T1000 (cell line): ENCODE measurements at regions not wholly inside any gene's neighbourhood (a gene's known extent, or its start where the extent isn't known, plus 50 kb on each side); places are given as distances from the start of the nearest gene placed in this dataset.

Experiments used
- DNase-seq: peaks from one replicate; lab custom pipeline; 2025; ENCODE audit warnings: mixed read lengths; lab: John Stamatoyannopoulos, UW

- no peak for DNase-seq
These were observed 50.3 kb downstream of the PLXNA1 start for GRCh38 chr3:127033171-127033570.

DNA sequence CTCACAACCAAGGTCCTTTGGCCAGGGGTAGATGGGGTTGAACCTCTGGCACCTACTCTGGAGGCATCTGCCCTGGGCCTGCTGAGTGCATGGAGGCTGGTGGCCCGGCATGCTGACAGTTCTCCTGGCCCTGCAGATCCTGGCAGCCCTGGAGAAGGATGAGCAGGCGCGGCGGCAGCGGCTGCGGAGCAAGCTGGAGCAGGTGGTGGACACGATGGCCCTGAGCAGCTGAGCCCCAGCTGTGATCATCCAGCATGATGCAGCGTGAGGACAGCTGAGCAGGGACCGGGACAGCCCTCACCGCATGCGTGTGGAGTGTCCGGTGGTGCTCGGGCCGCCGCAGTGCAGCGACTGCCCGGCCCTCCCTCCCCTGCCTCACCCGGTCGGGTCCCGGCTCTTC, 50.9 kb downstream of the PLXNA1 start:
- DNase-seq: no peak

GRCh38 chr3:127034195-127034989, 51.5 kb downstream of the PLXNA1 start:
- no peak for DNase-seq

DNA sequence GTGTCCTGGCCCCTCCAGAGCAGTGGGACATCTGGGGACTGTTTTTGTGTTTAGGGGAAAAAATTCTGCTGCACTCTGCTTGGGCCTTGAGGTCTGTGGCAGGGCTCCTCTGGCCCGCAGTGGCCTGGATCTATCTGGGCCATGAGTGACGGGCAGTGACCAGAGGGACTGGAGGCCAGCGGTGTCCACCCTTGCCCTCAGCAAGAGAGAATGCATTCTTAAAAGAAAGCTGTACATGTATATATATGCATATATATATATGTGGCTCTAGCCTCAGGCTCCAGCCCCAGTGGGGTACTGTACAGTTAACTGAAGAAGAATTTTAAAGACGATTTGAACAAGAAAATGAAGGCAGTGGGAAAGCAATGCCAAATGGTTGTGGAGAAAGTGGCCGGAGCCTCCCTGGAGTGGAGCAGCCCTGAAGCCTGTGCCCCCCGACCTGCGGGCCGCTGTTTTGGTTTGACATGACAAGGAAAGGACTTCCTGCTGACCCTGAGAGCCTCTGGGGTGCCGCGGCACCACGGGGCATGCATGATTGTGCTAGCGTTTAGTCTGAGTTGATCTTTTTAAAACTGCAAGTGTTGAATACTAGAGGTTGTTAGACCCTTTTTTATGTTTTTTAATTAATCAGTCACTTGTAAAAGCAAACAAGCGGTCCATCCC, 52.2 kb downstream of the PLXNA1 start:
- no peak for DNase-seq

DNA sequence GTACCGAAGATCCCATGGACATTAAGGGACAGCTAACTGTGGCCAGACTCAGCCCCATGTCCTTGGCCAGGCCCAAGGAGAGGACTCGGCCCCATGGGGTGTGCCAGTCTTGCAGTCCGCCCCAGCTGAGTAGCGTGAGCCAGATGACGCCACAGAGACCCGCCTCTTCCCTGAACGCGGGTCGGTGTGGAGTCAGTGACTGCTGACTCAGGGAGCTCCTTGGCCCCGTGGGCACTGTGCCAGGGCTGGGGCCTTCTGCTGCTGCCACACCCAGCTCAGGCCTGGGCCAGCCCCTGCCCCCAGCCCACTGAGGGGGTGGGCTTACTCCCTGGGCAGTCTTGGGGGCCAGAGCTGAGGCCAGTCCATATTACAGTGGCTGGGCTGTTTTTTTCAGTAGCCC, 52.8 kb downstream of the PLXNA1 start:
- DNase-seq: peak; percentile 32

GRCh38 chr3:127036209-127037020, 53.5 kb downstream of the PLXNA1 start:
- DNase-seq: no peak

DNA sequence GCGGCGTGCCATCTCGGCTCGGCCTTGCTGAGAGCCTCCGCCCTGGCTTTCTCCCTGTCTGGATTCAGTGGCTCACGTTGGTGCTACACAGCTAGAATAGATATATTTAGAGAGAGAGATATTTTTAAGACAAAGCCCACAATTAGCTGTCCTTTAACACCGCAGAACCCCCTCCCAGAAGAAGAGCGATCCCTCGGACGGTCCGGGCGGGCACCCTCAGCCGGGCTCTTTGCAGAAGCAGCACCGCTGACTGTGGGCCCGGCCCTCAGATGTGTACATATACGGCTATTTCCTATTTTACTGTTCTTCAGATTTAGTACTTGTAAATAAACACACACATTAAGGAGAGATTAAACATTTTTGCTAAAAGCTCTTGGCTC, 54.1 kb downstream of the PLXNA1 start:
- DNase-seq: no peak

DNA sequence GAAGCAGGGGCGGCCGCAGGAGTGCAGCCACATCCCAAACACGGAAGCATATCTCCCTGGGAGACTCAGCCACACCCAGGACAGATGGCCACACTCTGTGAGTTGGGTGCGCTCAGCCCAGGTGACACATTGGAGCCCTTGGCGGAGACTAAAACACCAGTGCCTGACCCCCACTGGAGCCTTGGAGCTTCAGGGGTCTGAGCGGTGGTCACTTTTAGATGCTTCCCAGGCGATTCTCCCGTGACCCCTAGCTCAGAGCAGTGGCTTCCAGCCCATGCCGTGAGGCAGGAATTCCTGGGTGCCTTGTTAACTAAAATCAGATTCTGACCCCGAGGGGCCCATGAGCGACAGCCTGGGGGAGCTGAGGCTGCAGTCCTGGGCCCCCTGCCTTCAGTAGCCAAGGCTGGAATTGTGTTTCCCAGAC, 54.5 kb downstream of the PLXNA1 start:
- no peak for DNase-seq

- DNase-seq: no peak
These were observed 55.1 kb downstream of the PLXNA1 start for GRCh38 chr3:127037971-127038446.

DNA sequence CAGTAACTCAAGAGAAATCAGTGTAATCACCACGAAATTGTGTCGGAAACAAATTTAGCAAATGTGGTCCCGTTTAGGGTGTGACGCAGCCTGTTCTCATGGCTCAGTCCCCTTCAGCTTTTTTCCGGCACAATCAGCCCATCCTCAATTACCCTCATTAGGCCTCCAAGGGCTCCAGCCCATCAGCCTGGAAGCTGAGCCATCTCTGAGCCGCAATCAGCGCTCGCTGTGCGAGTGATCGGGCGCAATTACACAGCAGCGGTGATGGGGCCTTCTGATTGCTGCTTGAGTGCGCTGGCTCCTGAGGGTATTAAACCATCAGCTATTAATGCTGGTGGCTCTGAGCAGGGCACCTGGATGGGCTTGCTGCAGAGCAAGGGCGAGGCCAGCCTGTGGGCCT, 55.6 kb downstream of the PLXNA1 start:
- no peak for DNase-seq

- DNase-seq: no peak
These were observed 56.1 kb downstream of the PLXNA1 start for GRCh38 chr3:127038923-127039581.

DNA sequence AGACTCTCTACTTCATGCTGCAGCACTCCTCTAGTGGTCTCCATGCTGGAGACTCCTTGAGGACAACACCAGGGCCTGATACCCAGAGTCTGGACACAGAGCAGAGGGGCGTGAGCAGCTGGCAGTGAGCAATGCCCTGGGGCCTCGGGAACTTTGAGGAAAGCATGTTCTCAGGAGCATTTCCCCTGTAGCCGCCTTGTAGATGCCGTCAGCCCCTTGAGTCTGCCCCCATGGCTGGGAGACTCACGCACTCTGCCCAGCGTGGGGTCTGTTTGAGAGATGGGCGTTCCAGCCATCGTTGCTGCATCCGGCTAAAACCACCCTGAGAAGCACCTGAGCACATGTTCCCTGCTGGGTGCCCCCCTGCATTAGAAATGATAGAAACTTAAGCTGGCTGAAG, 56.8 kb downstream of the PLXNA1 start:
- no peak for DNase-seq

- DNase-seq: no peak
These were observed 57.3 kb downstream of the PLXNA1 start for GRCh38 chr3:127040216-127040615.

- no peak for DNase-seq
These were observed 58.4 kb downstream of the PLXNA1 start for GRCh38 chr3:127041264-127041820.

DNA sequence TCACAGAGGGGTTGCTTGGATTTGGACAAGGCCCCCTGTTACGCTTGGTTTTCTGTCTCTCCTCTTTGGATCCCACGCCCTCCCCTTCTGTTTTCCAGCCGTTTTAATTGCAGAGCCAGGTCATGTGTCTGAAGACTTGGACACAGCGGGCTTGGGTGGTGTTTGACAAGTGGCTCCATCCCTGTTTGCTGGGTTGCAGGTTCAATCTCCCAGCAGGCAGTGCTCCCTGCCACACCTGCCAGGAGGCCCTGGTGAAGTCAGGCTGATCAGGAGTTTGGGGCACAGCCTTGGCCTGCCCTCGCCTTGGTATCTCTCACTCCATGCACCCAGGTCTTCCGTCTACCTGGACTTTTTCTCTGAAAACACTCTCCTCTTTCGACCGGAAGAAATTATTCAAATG, 59.0 kb downstream of the PLXNA1 start:
- DNase-seq: no peak

GRCh38 chr3:127042634-127043033, 59.7 kb downstream of the PLXNA1 start:
- no peak for DNase-seq

DNA sequence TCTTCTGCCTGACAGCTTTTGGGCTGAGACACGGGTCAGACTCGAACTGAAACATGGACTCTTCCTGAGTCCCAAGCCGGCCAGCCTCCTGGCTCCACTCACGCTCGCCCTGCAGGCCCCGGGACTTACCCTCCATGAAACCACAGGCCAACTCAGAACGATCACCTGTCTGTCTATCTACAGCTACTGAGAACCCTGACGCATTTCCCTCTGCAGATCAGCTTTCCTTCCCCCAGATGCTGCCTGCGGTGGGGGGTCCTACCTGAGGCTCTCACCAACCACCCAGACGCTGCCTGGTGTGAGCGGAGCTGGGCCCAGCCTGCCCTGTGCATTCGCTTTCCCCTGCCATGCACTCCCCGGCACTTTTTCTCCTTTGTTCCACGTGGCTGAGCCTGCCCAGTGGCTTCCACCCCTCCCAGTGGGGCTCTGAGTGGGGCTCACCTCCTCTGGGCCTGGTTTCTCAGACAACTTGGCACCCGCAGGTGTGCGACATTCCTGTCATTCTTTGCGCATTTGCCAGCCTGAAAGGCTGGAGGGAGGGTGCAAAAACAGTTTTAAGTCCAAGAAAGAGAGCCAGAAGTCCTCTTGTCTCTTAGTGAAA, 60.2 kb downstream of the PLXNA1 start:
- no peak for DNase-seq

DNA sequence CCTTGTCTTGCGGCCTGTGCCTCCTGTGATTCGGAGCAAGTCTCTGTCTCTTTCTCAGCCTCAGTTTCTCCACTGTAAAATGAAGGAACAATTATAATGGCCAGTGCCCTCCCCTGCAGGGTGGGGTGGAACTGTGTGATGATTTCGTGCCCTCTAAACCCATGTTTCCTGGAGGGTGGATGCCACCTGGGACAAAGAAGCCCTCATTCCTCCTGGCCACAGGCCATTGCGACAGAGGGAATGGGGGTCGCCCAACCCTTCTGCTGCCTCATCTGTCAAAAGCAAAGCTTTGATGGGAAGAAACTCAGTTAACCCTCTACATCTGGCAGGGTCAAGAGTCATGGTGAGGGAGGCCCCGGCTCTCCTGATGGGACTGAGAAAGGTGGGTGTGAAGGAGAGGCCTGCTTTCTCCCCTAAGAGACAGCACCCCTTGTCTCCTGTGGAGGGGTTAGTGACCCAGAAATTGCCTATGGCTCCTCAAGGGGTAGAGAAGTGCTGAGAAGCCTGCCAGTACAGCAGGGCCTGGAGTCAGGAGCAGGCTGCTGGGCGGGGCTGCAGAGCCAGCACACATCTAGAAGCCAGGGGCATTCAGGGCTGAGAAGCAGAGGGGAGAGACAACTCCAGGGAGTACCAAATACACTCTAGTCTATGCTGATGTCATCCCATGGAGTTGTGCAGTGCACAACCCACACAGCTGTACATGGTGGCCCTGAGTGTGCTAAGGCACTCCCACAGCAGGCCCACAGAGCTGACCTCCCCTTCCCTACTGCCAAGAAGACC, 61.0 kb downstream of the PLXNA1 start:
- DNase-seq: no peak

- DNase-seq: no peak
These were observed 62.1 kb downstream of the PLXNA1 start for GRCh38 chr3:127044996-127045395.

DNA sequence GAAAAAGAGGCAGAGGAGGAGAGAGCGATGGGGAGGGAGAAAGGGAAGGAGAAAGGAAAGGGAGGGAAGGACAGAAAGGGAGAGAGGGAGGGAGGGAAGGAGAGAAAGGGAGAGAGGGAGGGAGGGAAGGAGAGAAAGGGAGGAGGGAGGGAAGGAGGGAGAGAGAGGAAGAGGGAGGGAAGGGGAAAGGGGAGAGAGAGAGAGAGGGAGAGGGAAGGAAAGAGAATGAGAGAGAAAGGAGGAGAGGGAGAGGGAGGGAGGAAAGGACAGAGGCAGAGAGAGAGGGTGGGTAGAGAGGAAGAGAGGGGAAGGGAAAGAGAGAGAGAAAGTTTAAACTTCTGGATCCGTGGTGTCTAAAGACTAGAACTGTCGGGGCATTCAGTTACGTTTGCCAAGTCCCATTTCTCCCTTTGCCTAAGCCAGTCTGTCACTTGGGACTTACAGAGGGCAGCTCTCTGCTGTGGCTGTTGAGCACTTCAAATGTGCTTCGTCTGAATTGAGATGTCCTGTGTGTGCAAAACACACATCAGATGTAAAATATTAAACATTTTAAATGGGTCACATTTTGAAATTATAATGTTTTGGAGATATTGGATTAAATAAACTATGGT, 62.6 kb downstream of the PLXNA1 start:
- no peak for DNase-seq
